IPS-18a (cell line): ENCODE measurements at regions not wholly inside any gene's neighbourhood (a gene's known extent, or its start where the extent isn't known, plus 50 kb on each side); places are given as distances from the start of the nearest gene placed in this dataset.

Experiments
- H3K27ac ChIP-seq: one replicate; pipeline ENCODE4 v1.5.1; 2013; ENCODE audit warnings: low read length
- H3K27me3 ChIP-seq: one replicate; pipeline ENCODE4 v1.6.1; 2013; ENCODE audit warnings: mild to moderate bottlenecking, low read length; ENCODE audit not compliant: control insufficient read depth, insufficient read depth
- H3K36me3 ChIP-seq: one replicate; pipeline ENCODE4 v1.6.1; 2013; ENCODE audit warnings: low read depth, low read length; ENCODE audit not compliant: control insufficient read depth
- H3K4me1 ChIP-seq: one replicate; pipeline ENCODE4 v1.6.1; 2013; ENCODE audit warnings: low read depth, low read length; ENCODE audit not compliant: control insufficient read depth
- H3K4me3 ChIP-seq: one replicate; pipeline ENCODE4 v1.5.1; 2013; ENCODE audit warnings: low read length
- H3K9ac ChIP-seq: one replicate; pipeline ENCODE4 v1.6.1; 2013; ENCODE audit warnings: mild to moderate bottlenecking, low read length, moderate library complexity
- H3K9me3 ChIP-seq: one replicate; pipeline ENCODE4 v1.6.1; 2013; ENCODE audit warnings: low read depth, low read length; ENCODE audit not compliant: control insufficient read depth

- Histone ChIP-seq H3K27me3 (no peaks in the 10 kb centered on the region), H3K9me3 (no peaks in the 10 kb centered on the region), H3K9ac (no peak overlapping the region), H3K4me1 (no peaks in the 10 kb centered on the region), H3K27ac (no peak overlapping the region), H3K4me3 (no peak overlapping the region), H3K36me3 (no peaks in the 10 kb centered on the region)
Observed at GRCh38 chr5:155914766-155915165, 412.2 kb upstream of the SGCD start.

- Histone ChIP-seq H3K27me3 (no peaks in the 10 kb centered on the region), H3K4me1 (no peaks in the 10 kb centered on the region), H3K27ac (no peak overlapping the region), H3K36me3 (no peaks in the 10 kb centered on the region), H3K9ac (no peak overlapping the region), H3K4me3 (no peak overlapping the region), H3K9me3 (no peaks in the 10 kb centered on the region)
Observed at GRCh38 chr5:155915601-155916000, 411.4 kb upstream of the SGCD start.

- Histone ChIP-seq H3K4me3 (no peak overlapping the region), H3K27ac (no peak overlapping the region), H3K9me3 (no peaks in the 10 kb centered on the region), H3K27me3 (no peaks in the 10 kb centered on the region), H3K36me3 (no peaks in the 10 kb centered on the region), H3K9ac (no peak overlapping the region), H3K4me1 (peaks cover 8% of the 10 kb centered on the region)
Observed at GRCh38 chr5:155919126-155919525, 407.8 kb upstream of the SGCD start.

- H3K9ac ChIP-seq, result no peak overlapping the region
- no peak overlapping the region for H3K27ac ChIP-seq
- no peaks in the 10 kb centered on the region for H3K9me3 ChIP-seq
- H3K27me3 ChIP-seq, result no peaks in the 10 kb centered on the region
- no peak overlapping the region for H3K4me3 ChIP-seq
- no peaks in the 10 kb centered on the region for H3K36me3 ChIP-seq
- peaks cover 13% of the 10 kb centered on the region for H3K4me1 ChIP-seq
Observed at GRCh38 chr5:155919725-155920124, 407.2 kb upstream of the SGCD start.

GRCh38 chr5:155921621-155922020 is 405.3 kb upstream of the SGCD start:
- Histone ChIP-seq H3K27me3 (no peaks in the 10 kb centered on the region), H3K4me3 (no peak overlapping the region), H3K4me1 (peaks cover 13% of the 10 kb centered on the region), H3K9me3 (no peaks in the 10 kb centered on the region), H3K9ac (no peak overlapping the region), H3K36me3 (no peaks in the 10 kb centered on the region), H3K27ac (no peak overlapping the region)

GRCh38 chr5:155923784-155924183 is 403.2 kb upstream of the SGCD start:
- no peak overlapping the region for H3K4me3 ChIP-seq
- H3K9me3 ChIP-seq, result no peaks in the 10 kb centered on the region
- H3K27me3 ChIP-seq, result no peaks in the 10 kb centered on the region
- H3K27ac ChIP-seq, result no peak overlapping the region
- peaks cover 13% of the 10 kb centered on the region for H3K4me1 ChIP-seq
- H3K36me3 ChIP-seq, result no peaks in the 10 kb centered on the region
- H3K9ac ChIP-seq, result no peak overlapping the region

- H3K9me3 ChIP-seq, result no peaks in the 10 kb centered on the region
Observed at GRCh38 chr5:155926031-155926430, 400.9 kb upstream of the SGCD start.

GRCh38 chr5:155926766-155927165 is 400.2 kb upstream of the SGCD start:
- H3K36me3 ChIP-seq, result no peaks in the 10 kb centered on the region

More at GRCh38 chr5:155926031-155926430, 400.9 kb upstream of the SGCD start:
- Histone ChIP-seq H3K4me3 (no peak overlapping the region), H3K27ac (no peak overlapping the region), H3K36me3 (no peaks in the 10 kb centered on the region), H3K9ac (no peak overlapping the region), H3K27me3 (no peaks in the 10 kb centered on the region), H3K4me1 (peaks cover 13% of the 10 kb centered on the region)

GRCh38 chr5:155929112-155929511 is 397.9 kb upstream of the SGCD start:
- Histone ChIP-seq H3K27me3 (no peaks in the 10 kb centered on the region), H3K4me3 (no peak overlapping the region), H3K27ac (no peak overlapping the region), H3K9ac (no peak overlapping the region), H3K4me1 (peaks cover 5% of the 10 kb centered on the region), H3K36me3 (no peaks in the 10 kb centered on the region), H3K9me3 (no peaks in the 10 kb centered on the region)

More at GRCh38 chr5:155926766-155927165, 400.2 kb upstream of the SGCD start:
- Histone ChIP-seq H3K4me3 (no peak overlapping the region), H3K9ac (no peak overlapping the region), H3K27me3 (no peaks in the 10 kb centered on the region), H3K9me3 (no peaks in the 10 kb centered on the region), H3K27ac (no peak overlapping the region), H3K4me1 (peaks cover 13% of the 10 kb centered on the region)

- Histone ChIP-seq H3K27me3 (no peaks in the 10 kb centered on the region), H3K9ac (no peak overlapping the region), H3K27ac (no peak overlapping the region)
Observed at GRCh38 chr5:155934964-155935363, 392.0 kb upstream of the SGCD start.

GRCh38 chr5:155935723-155936122 is 391.2 kb upstream of the SGCD start:
- H3K4me3 ChIP-seq, result no peak overlapping the region
- no peaks in the 10 kb centered on the region for H3K27me3 ChIP-seq
- H3K27ac ChIP-seq, result no peak overlapping the region
- H3K9me3 ChIP-seq, result no peaks in the 10 kb centered on the region
- no peak overlapping the region for H3K9ac ChIP-seq
- no peaks in the 10 kb centered on the region for H3K4me1 ChIP-seq
- H3K36me3 ChIP-seq, result no peaks in the 10 kb centered on the region

More at GRCh38 chr5:155934964-155935363, 392.0 kb upstream of the SGCD start:
- Histone ChIP-seq H3K9me3 (no peaks in the 10 kb centered on the region), H3K4me3 (no peak overlapping the region), H3K36me3 (no peaks in the 10 kb centered on the region), H3K4me1 (no peaks in the 10 kb centered on the region)

- Histone ChIP-seq H3K4me1 (no peaks in the 10 kb centered on the region), H3K27ac (no peak overlapping the region), H3K9ac (no peak overlapping the region), H3K36me3 (no peaks in the 10 kb centered on the region), H3K4me3 (no peak overlapping the region), H3K27me3 (no peaks in the 10 kb centered on the region), H3K9me3 (no peaks in the 10 kb centered on the region)
Observed at GRCh38 chr5:155936520-155937406, 390.2 kb upstream of the SGCD start.
